ENCODE measurements at regions not wholly inside any gene's neighbourhood (a gene's known extent, or its start where the extent isn't known, plus 50 kb on each side); places are given as distances from the start of the nearest gene placed in this dataset.

- Histone ChIP-seq H3K4me1 (ENCODE audit: control insufficient read depth, insufficient read depth, low read length) (no peaks in the 10 kb centered on the region), H3K9ac (ENCODE audit: low read length) (no peak overlapping the region), H3K9me3 (ENCODE audit: control insufficient read depth, insufficient read depth, low read depth, low read length) (no peaks in the 10 kb centered on the region), H3K4me3 (ENCODE audit: low read depth, low read length) (no peak overlapping the region), H3K27ac (ENCODE audit: low read depth, low read length) (no peak overlapping the region), H3K36me3 (ENCODE audit: control insufficient read depth, insufficient read depth, low read length) (no peaks in the 10 kb centered on the region), H3K27me3 (ENCODE audit: control insufficient read depth, insufficient read depth, low read length) (no peaks in the 10 kb centered on the region)
These were observed 241.5 kb upstream of the PAPPA start for GRCh38 chr9:115912086-115912485.

GRCh38 chr9:115913696-115914095 is 239.9 kb upstream of the PAPPA start:
- Histone ChIP-seq H3K9ac (ENCODE audit: low read length) (no peak overlapping the region), H3K27ac (ENCODE audit: low read depth, low read length) (no peak overlapping the region), H3K9me3 (ENCODE audit: control insufficient read depth, insufficient read depth, low read depth, low read length) (no peaks in the 10 kb centered on the region), H3K4me1 (ENCODE audit: control insufficient read depth, insufficient read depth, low read length) (no peaks in the 10 kb centered on the region), H3K4me3 (ENCODE audit: low read depth, low read length) (no peak overlapping the region), H3K36me3 (ENCODE audit: control insufficient read depth, insufficient read depth, low read length) (no peaks in the 10 kb centered on the region), H3K27me3 (ENCODE audit: control insufficient read depth, insufficient read depth, low read length) (no peaks in the 10 kb centered on the region)

GRCh38 chr9:115914291-115914690 is 239.3 kb upstream of the PAPPA start:
- Histone ChIP-seq H3K9ac (ENCODE audit: low read length) (no peak overlapping the region), H3K27ac (ENCODE audit: low read depth, low read length) (no peak overlapping the region), H3K27me3 (ENCODE audit: control insufficient read depth, insufficient read depth, low read length) (no peaks in the 10 kb centered on the region), H3K4me3 (ENCODE audit: low read depth, low read length) (no peak overlapping the region), H3K4me1 (ENCODE audit: control insufficient read depth, insufficient read depth, low read length) (no peaks in the 10 kb centered on the region), H3K36me3 (ENCODE audit: control insufficient read depth, insufficient read depth, low read length) (no peaks in the 10 kb centered on the region), H3K9me3 (ENCODE audit: control insufficient read depth, insufficient read depth, low read depth, low read length) (no peaks in the 10 kb centered on the region)

GRCh38 chr9:115921301-115921700 is 232.3 kb upstream of the PAPPA start:
- no peaks in the 10 kb centered on the region for H3K9me3 ChIP-seq (ENCODE audit: control insufficient read depth, insufficient read depth, low read depth, low read length)
- no peak overlapping the region for H3K27ac ChIP-seq (ENCODE audit: low read depth, low read length)
- H3K9ac ChIP-seq (ENCODE audit: low read length), result no peak overlapping the region
- H3K4me3 ChIP-seq (ENCODE audit: low read depth, low read length), result no peak overlapping the region
- H3K36me3 ChIP-seq (ENCODE audit: control insufficient read depth, insufficient read depth, low read length), result no peaks in the 10 kb centered on the region
- no peaks in the 10 kb centered on the region for H3K27me3 ChIP-seq (ENCODE audit: control insufficient read depth, insufficient read depth, low read length)
- H3K4me1 ChIP-seq (ENCODE audit: control insufficient read depth, insufficient read depth, low read length), result no peaks in the 10 kb centered on the region

GRCh38 chr9:115922444-115922843 is 231.1 kb upstream of the PAPPA start:
- Histone ChIP-seq H3K4me1 (ENCODE audit: control insufficient read depth, insufficient read depth, low read length) (no peaks in the 10 kb centered on the region), H3K36me3 (ENCODE audit: control insufficient read depth, insufficient read depth, low read length) (no peaks in the 10 kb centered on the region), H3K4me3 (ENCODE audit: low read depth, low read length) (no peak overlapping the region), H3K27ac (ENCODE audit: low read depth, low read length) (no peak overlapping the region), H3K9ac (ENCODE audit: low read length) (no peak overlapping the region), H3K27me3 (ENCODE audit: control insufficient read depth, insufficient read depth, low read length) (no peaks in the 10 kb centered on the region), H3K9me3 (ENCODE audit: control insufficient read depth, insufficient read depth, low read depth, low read length) (no peaks in the 10 kb centered on the region)

- Histone ChIP-seq H3K4me1 (ENCODE audit: control insufficient read depth, insufficient read depth, low read length) (no peaks in the 10 kb centered on the region), H3K9me3 (ENCODE audit: control insufficient read depth, insufficient read depth, low read depth, low read length) (no peaks in the 10 kb centered on the region), H3K36me3 (ENCODE audit: control insufficient read depth, insufficient read depth, low read length) (no peaks in the 10 kb centered on the region), H3K27me3 (ENCODE audit: control insufficient read depth, insufficient read depth, low read length) (no peaks in the 10 kb centered on the region), H3K9ac (ENCODE audit: low read length) (no peak overlapping the region), H3K4me3 (ENCODE audit: low read depth, low read length) (no peak overlapping the region), H3K27ac (ENCODE audit: low read depth, low read length) (no peak overlapping the region)
These were observed 230.2 kb upstream of the PAPPA start for GRCh38 chr9:115923410-115923809.

- H3K27ac ChIP-seq (ENCODE audit: low read depth, low read length), result no peak overlapping the region
- no peaks in the 10 kb centered on the region for H3K9me3 ChIP-seq (ENCODE audit: control insufficient read depth, insufficient read depth, low read depth, low read length)
These were observed 229.5 kb upstream of the PAPPA start for GRCh38 chr9:115923903-115924668.

GRCh38 chr9:115924669-115924987 is 229.0 kb upstream of the PAPPA start:
- Histone ChIP-seq H3K36me3 (ENCODE audit: control insufficient read depth, insufficient read depth, low read length) (no peaks in the 10 kb centered on the region), H3K27ac (ENCODE audit: low read depth, low read length) (no peak overlapping the region), H3K9me3 (ENCODE audit: control insufficient read depth, insufficient read depth, low read depth, low read length) (no peaks in the 10 kb centered on the region), H3K4me3 (ENCODE audit: low read depth, low read length) (no peak overlapping the region), H3K4me1 (ENCODE audit: control insufficient read depth, insufficient read depth, low read length) (no peaks in the 10 kb centered on the region), H3K27me3 (ENCODE audit: control insufficient read depth, insufficient read depth, low read length) (no peaks in the 10 kb centered on the region), H3K9ac (ENCODE audit: low read length) (no peak overlapping the region)

More at GRCh38 chr9:115923903-115924668, 229.5 kb upstream of the PAPPA start:
- Histone ChIP-seq H3K9ac (ENCODE audit: low read length) (no peak overlapping the region), H3K4me1 (ENCODE audit: control insufficient read depth, insufficient read depth, low read length) (no peaks in the 10 kb centered on the region), H3K27me3 (ENCODE audit: control insufficient read depth, insufficient read depth, low read length) (no peaks in the 10 kb centered on the region), H3K36me3 (ENCODE audit: control insufficient read depth, insufficient read depth, low read length) (no peaks in the 10 kb centered on the region), H3K4me3 (ENCODE audit: low read depth, low read length) (no peak overlapping the region)

- Histone ChIP-seq H3K27me3 (ENCODE audit: control insufficient read depth, insufficient read depth, low read length) (no peaks in the 10 kb centered on the region), H3K9ac (ENCODE audit: low read length) (no peak overlapping the region), H3K27ac (ENCODE audit: low read depth, low read length) (no peak overlapping the region), H3K36me3 (ENCODE audit: control insufficient read depth, insufficient read depth, low read length) (no peaks in the 10 kb centered on the region), H3K9me3 (ENCODE audit: control insufficient read depth, insufficient read depth, low read depth, low read length) (no peaks in the 10 kb centered on the region), H3K4me3 (ENCODE audit: low read depth, low read length) (no peak overlapping the region), H3K4me1 (ENCODE audit: control insufficient read depth, insufficient read depth, low read length) (no peaks in the 10 kb centered on the region)
These were observed 228.2 kb upstream of the PAPPA start for GRCh38 chr9:115925424-115925823.

GRCh38 chr9:115930472-115930871 is 223.1 kb upstream of the PAPPA start:
- Histone ChIP-seq H3K36me3 (ENCODE audit: control insufficient read depth, insufficient read depth, low read length) (no peaks in the 10 kb centered on the region), H3K4me1 (ENCODE audit: control insufficient read depth, insufficient read depth, low read length) (no peaks in the 10 kb centered on the region), H3K9me3 (ENCODE audit: control insufficient read depth, insufficient read depth, low read depth, low read length) (no peaks in the 10 kb centered on the region), H3K27ac (ENCODE audit: low read depth, low read length) (no peak overlapping the region), H3K4me3 (ENCODE audit: low read depth, low read length) (no peak overlapping the region), H3K27me3 (ENCODE audit: control insufficient read depth, insufficient read depth, low read length) (no peaks in the 10 kb centered on the region), H3K9ac (ENCODE audit: low read length) (no peak overlapping the region)

- Histone ChIP-seq H3K27me3 (ENCODE audit: control insufficient read depth, insufficient read depth, low read length) (no peaks in the 10 kb centered on the region), H3K9me3 (ENCODE audit: control insufficient read depth, insufficient read depth, low read depth, low read length) (no peaks in the 10 kb centered on the region), H3K36me3 (ENCODE audit: control insufficient read depth, insufficient read depth, low read length) (no peaks in the 10 kb centered on the region), H3K4me1 (ENCODE audit: control insufficient read depth, insufficient read depth, low read length) (no peaks in the 10 kb centered on the region), H3K9ac (ENCODE audit: low read length) (no peak overlapping the region), H3K4me3 (ENCODE audit: low read depth, low read length) (no peak overlapping the region), H3K27ac (ENCODE audit: low read depth, low read length) (no peak overlapping the region)
These were observed 215.1 kb upstream of the PAPPA start for GRCh38 chr9:115938479-115938878.

Measured in HUES6 (cell line).